ENCODE measurements at regions not wholly inside any gene's neighbourhood (a gene's known extent, or its start where the extent isn't known, plus 50 kb on each side); places are given as distances from the start of the nearest gene placed in this dataset.

GRCh38 chr5:107290780-107291398 lies 379.8 kb downstream of the EFNA5 start:
- DNase-seq = no peak
- ATAC-seq = no peak
- H3K27me3 Mint-ChIP-seq (ENCODE audit: low read depth in 2 of 2) = peaks cover 3 to 23% of the 10 kb centered on the region in 2 donors
- intact Hi-C loops (cut with micrococcal nuclease) = loop anchor here (10.0 kb wide), 1 partner anchor 74 kb away; no protein-coding TSS in a partner anchor
- no peaks in the 10 kb centered on the region for H3K9me3 Mint-ChIP-seq
- H3K4me3 ChIP-seq (ENCODE audit: low read length) = no peak overlapping the region
- H3K36me3 ChIP-seq (ENCODE audit: control insufficient read depth, insufficient read depth, low read length) = no peaks in the 10 kb centered on the region
- no peak for TF ChIP-seq CTCF (IDR thresholded peaks at IDR 0.05)
- peaks cover 35 to 43% of the 10 kb centered on the region in 2 donors for H3K4me1 Mint-ChIP-seq
- no peaks in the 10 kb centered on the region for H3K9me3 ChIP-seq (ENCODE audit: control insufficient read depth, insufficient read depth, low read length)
- no peaks in the 10 kb centered on the region for H3K36me3 Mint-ChIP-seq
- H3K4me1 ChIP-seq (ENCODE audit: control insufficient read depth, insufficient read depth, low read length) = peaks cover 19% of the 10 kb centered on the region
- no peak overlapping the region for H3K27ac ChIP-seq (ENCODE audit: low read length)
- no peak overlapping the region for H3K4me3 Mint-ChIP-seq
- WGBS (ENCODE audit: insufficient coverage) = 96% methylated on average over 4 of the region's 6 CpGs
- H3K27ac Mint-ChIP-seq = no peak overlapping the region
- no peaks in the 10 kb centered on the region for H3K27me3 ChIP-seq (ENCODE audit: control insufficient read depth, insufficient read depth, low read length)

DNA sequence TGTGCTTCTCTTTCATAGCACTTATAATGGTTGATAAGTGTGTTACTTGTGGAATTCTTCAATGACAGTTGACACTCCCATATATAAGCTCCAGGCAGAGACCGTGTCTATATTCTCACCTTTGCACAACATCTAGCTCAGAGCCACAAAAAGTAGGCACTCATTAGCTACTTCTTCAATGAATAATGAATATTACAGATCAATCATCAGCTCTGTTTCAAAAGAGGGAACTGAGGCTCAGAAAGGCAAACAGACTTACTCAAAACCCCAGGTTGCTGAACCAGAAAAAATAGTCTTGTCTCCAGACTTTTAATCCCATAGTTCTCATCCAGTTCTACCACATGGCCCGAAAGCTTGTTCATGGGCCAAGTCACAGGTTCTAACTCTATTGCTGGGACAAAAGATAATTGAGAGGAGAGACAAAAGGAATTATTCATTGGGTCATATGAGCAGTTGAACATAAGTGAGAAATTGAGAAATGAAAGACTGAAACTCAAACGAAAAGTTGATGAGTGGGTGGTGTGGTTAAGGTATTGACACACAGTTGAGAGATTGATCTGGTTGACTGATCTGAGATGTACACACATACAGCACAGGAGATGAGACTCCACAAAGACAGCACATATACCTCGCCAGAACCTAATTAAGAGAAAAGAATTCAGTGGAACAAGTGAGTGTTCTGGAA lies 381.6 kb downstream of the EFNA5 start:
- Histone ChIP-seq H3K27ac (ENCODE audit: low read length) (no peak overlapping the region), H3K36me3 (ENCODE audit: control insufficient read depth, insufficient read depth, low read length) (no peaks in the 10 kb centered on the region), H3K4me1 (ENCODE audit: control insufficient read depth, insufficient read depth, low read length) (peaks cover 7% of the 10 kb centered on the region), H3K4me3 (ENCODE audit: low read length) (no peak overlapping the region), H3K9me3 (ENCODE audit: control insufficient read depth, insufficient read depth, low read length) (no peaks in the 10 kb centered on the region), H3K27me3 (ENCODE audit: control insufficient read depth, insufficient read depth, low read length) (no peaks in the 10 kb centered on the region)
- DNase-seq (no peak), ATAC-seq (no peak)
- H3K9me3 Mint-ChIP-seq = no peaks in the 10 kb centered on the region
- no peaks in the 10 kb centered on the region for H3K36me3 Mint-ChIP-seq
- no peak overlapping the region for H3K4me3 Mint-ChIP-seq
- 54% methylated on average over 3 of the region's 4 CpGs for WGBS (ENCODE audit: insufficient coverage)
- TF ChIP-seq CTCF (IDR thresholded peaks at IDR 0.05) = no peak
- peaks cover 27 to 34% of the 10 kb centered on the region in 2 donors for H3K4me1 Mint-ChIP-seq
- peaks cover 3 to 23% of the 10 kb centered on the region in 2 donors for H3K27me3 Mint-ChIP-seq (ENCODE audit: low read depth in 2 of 2)
- intact Hi-C loops (cut with micrococcal nuclease) = no loop called here
- no peak overlapping the region for H3K27ac Mint-ChIP-seq

GRCh38 chr5:107286447-107287098 lies 384.2 kb downstream of the EFNA5 start:
- no peak overlapping the region for H3K4me3 Mint-ChIP-seq

More at GRCh38 chr5:107286447-107287098, 384.2 kb downstream of the EFNA5 start:
- Mint-ChIP-seq H3K27me3 (ENCODE audit: low read depth in 2 of 2) (peaks cover 0 to 18% of the 10 kb centered on the region in 2 donors), H3K4me1 (peaks cover 22 to 31% of the 10 kb centered on the region in 2 donors), H3K9me3 (no peaks in the 10 kb centered on the region), H3K36me3 (no peaks in the 10 kb centered on the region), H3K27ac (no peak overlapping the region)
- Histone ChIP-seq H3K27ac (ENCODE audit: low read length) (no peak overlapping the region), H3K27me3 (ENCODE audit: control insufficient read depth, insufficient read depth, low read length) (no peaks in the 10 kb centered on the region), H3K4me1 (ENCODE audit: control insufficient read depth, insufficient read depth, low read length) (peaks cover 2% of the 10 kb centered on the region), H3K4me3 (ENCODE audit: low read length) (no peak overlapping the region), H3K9me3 (ENCODE audit: control insufficient read depth, insufficient read depth, low read length) (no peaks in the 10 kb centered on the region), H3K36me3 (ENCODE audit: control insufficient read depth, insufficient read depth, low read length) (no peaks in the 10 kb centered on the region)
- intact Hi-C loops (cut with micrococcal nuclease) = no loop called here
- 94% methylated on average over 7 of the region's 7 CpGs for WGBS (ENCODE audit: insufficient coverage)
- TF ChIP-seq CTCF (IDR thresholded peaks at IDR 0.05) = no peak
- ATAC-seq (no peak), DNase-seq (no peak)

Data from natural killer cell (primary cell).